OCI-LY3 (cell line): ENCODE measurements at regions not wholly inside any gene's neighbourhood (a gene's known extent, or its start where the extent isn't known, plus 50 kb on each side); places are given as distances from the start of the nearest gene placed in this dataset.

ENCODE experiments used
- EZH2phosphoT487 ChIP-seq: fragments of 200-600 bp; shearing (Covaris generic); IDR thresholded peaks from 2 replicates; pipeline ENCODE4 v1.6.1; 2018; ENCODE audit warnings: antibody characterized with exemption, mixed run types, low read depth
- TF ChIP-seq, protein P1 (sequence below): fragments of 200-600, 300-600 bp; sonication (generic); IDR thresholded peaks from 2 replicates; pipeline ENCODE4 v1.5.1; 2014; ENCODE audit warnings: antibody characterized with exemption, low read length, low read depth

DNA sequence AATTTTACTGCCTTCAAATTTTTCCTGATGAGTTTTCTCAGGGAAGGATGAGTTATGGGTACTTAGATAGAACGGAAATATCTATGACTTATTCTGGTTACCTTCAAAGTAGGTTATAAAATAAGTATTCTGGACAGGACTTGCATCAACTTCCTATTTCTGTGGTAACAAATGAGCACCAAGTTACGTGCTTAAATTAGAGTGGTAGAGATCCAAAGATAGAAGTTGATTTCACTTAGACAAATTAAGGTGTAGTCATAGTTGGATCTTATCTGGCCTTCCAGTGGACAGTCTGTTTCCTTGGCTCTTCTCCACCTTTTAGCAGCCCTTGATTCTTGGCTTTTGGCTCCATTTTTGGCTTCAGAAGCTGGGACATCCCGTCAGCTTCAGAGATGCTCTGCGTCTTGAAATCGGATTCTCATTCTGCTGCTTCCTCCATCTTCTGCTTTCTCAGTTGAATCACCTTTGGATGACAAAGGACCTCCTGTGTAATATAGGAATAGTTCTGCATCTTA is 109.9 kb downstream of the ZNF518B start:
- TF ChIP-seq, protein P1, sequence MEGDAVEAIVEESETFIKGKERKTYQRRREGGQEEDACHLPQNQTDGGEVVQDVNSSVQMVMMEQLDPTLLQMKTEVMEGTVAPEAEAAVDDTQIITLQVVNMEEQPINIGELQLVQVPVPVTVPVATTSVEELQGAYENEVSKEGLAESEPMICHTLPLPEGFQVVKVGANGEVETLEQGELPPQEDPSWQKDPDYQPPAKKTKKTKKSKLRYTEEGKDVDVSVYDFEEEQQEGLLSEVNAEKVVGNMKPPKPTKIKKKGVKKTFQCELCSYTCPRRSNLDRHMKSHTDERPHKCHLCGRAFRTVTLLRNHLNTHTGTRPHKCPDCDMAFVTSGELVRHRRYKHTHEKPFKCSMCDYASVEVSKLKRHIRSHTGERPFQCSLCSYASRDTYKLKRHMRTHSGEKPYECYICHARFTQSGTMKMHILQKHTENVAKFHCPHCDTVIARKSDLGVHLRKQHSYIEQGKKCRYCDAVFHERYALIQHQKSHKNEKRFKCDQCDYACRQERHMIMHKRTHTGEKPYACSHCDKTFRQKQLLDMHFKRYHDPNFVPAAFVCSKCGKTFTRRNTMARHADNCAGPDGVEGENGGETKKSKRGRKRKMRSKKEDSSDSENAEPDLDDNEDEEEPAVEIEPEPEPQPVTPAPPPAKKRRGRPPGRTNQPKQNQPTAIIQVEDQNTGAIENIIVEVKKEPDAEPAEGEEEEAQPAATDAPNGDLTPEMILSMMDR, result no peak
- TF ChIP-seq EZH2phosphoT487, result no peak
